ENCODE measurements at regions not wholly inside any gene's neighbourhood (a gene's known extent, or its start where the extent isn't known, plus 50 kb on each side); places are given as distances from the start of the nearest gene placed in this dataset.

DNA sequence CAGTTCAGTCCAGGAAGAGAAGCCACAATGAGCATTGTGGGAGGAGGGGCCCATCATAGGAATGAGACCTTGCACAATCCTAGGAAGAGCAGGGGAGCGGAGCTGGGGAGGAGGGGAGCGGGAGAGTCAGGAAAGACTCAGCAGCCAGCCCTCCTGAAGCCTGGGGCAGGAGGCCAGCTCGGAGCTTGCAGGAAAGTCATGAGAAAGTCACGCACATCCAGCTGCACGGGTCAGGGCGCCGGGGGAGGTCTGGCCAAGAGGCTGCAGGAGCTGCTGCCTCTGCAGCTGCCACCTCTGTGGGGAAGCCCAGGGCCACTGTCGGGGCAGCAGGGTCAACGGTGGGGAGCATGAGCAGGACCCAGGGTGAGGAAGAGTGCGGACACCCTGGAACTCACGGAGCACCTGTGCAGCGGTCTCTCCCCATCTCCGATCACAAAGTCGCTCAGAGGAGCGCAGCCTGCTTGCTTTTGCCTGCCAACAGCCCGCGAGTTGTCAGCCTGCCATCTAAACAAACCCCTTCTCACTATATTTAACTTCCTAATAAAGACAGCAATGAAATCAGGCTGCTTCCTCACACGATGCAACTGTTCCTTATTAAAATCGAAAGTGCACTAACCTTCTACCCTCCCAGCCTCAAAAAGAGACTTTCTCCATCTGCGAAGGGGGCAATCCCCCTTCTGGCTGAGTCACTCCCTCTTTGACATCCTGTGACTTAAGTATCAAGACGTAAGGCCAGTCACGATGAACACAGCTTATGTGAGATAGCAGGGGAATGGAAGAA is 52.9 kb upstream of the RTL6 start:
- TF ChIP-seq CTCF (IDR thresholded peaks at IDR 0.05; ENCODE audit: borderline replicate concordance, control extremely low read depth, extremely low read depth, insufficient read depth, missing control alignments) = no peak
- DNase-seq (ENCODE audit: low spot score) = peak; percentile 51
- in situ Hi-C loops (cut with MboI; ENCODE audit: low sequenced_read_pairs, unreplicated experiment) = no loop called here

- TF ChIP-seq CTCF (IDR thresholded peaks at IDR 0.05; ENCODE audit: borderline replicate concordance, control extremely low read depth, extremely low read depth, insufficient read depth, missing control alignments) = no peak
- in situ Hi-C loops (cut with MboI; ENCODE audit: low sequenced_read_pairs, unreplicated experiment) = no loop called here
Observed at GRCh38 chr22:44549701-44550100, 51.7 kb upstream of the RTL6 start.

DNA sequence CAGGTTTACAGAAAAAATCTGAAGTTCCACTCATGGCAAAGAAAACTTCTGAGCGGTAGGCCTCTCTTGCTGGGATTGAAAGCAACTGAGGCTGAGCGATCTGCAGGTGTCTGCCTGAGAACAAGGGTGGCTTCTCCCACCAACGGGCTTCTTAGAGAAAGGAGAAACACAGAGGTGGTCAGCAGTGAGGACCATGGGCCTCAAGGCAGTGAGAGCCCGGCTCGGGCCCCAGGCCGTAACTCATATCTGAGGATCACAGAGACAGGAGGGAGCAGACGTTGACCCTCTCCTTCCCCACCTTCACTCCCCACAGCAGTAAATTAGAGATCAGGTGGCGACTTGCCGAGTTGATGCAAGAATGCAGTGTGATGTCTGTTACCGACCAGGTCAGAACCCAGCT is 50.9 kb upstream of the RTL6 start:
- no peak for TF ChIP-seq CTCF (IDR thresholded peaks at IDR 0.05; ENCODE audit: borderline replicate concordance, control extremely low read depth, extremely low read depth, insufficient read depth, missing control alignments)
- DNase-seq (ENCODE audit: low spot score) = no peak
- in situ Hi-C loops (cut with MboI; ENCODE audit: low sequenced_read_pairs, unreplicated experiment) = no loop called here

More at GRCh38 chr22:44549701-44550100, 51.7 kb upstream of the RTL6 start:
- DNase-seq (ENCODE audit: low spot score) = no peak
